ENCODE measurements at regions not wholly inside any gene's neighbourhood (a gene's known extent, or its start where the extent isn't known, plus 50 kb on each side); places are given as distances from the start of the nearest gene placed in this dataset.

GRCh38 chr10:6669269-6669859 lies 89.3 kb upstream of the PRKCQ start:
- no peak overlapping the region for H3K4me3 ChIP-seq (ENCODE audit: low read length)
- H3K4me1 ChIP-seq (ENCODE audit: control insufficient read depth, insufficient read depth, low read length), result peaks cover 3% of the 10 kb centered on the region
- no peaks in the 10 kb centered on the region for H3K9me3 ChIP-seq (replicated peaks; ENCODE audit: low read length)
- no peak overlapping the region for H3K9ac ChIP-seq (ENCODE audit: low read depth, low read length)
- peaks cover 18% of the 10 kb centered on the region for H3K27me3 ChIP-seq (ENCODE audit: control insufficient read depth, insufficient read depth, low read length)
- no peak overlapping the region for H3K4me2 ChIP-seq (ENCODE audit: low read length)
- no peaks in the 10 kb centered on the region for H3K36me3 ChIP-seq (ENCODE audit: insufficient read depth, low read length)

- Histone ChIP-seq H3K4me1 (ENCODE audit: control insufficient read depth, insufficient read depth, low read length) (peaks cover 3% of the 10 kb centered on the region), H3K9me3 (replicated peaks; ENCODE audit: low read length) (no peaks in the 10 kb centered on the region), H3K9ac (ENCODE audit: low read depth, low read length) (no peak overlapping the region), H3K4me2 (ENCODE audit: low read length) (no peak overlapping the region), H3K27me3 (ENCODE audit: control insufficient read depth, insufficient read depth, low read length) (peaks cover 14% of the 10 kb centered on the region), H3K4me3 (ENCODE audit: low read length) (no peak overlapping the region), H3K36me3 (ENCODE audit: insufficient read depth, low read length) (no peaks in the 10 kb centered on the region)
These were observed 87.7 kb upstream of the PRKCQ start for GRCh38 chr10:6667679-6668270.

GRCh38 chr10:6667150-6667549 lies 87.1 kb upstream of the PRKCQ start:
- H3K27me3 ChIP-seq (ENCODE audit: control insufficient read depth, insufficient read depth, low read length), result peaks cover 7% of the 10 kb centered on the region
- no peaks in the 10 kb centered on the region for H3K36me3 ChIP-seq (ENCODE audit: insufficient read depth, low read length)
- peaks cover 3% of the 10 kb centered on the region for H3K4me1 ChIP-seq (ENCODE audit: control insufficient read depth, insufficient read depth, low read length)
- no peak overlapping the region for H3K9ac ChIP-seq (ENCODE audit: low read depth, low read length)
- H3K9me3 ChIP-seq (replicated peaks; ENCODE audit: low read length), result no peaks in the 10 kb centered on the region
- H3K4me3 ChIP-seq (ENCODE audit: low read length), result no peak overlapping the region
- H3K4me2 ChIP-seq (ENCODE audit: low read length), result no peak overlapping the region

- no peak overlapping the region for H3K4me3 ChIP-seq (ENCODE audit: low read length)
- no peak overlapping the region for H3K4me2 ChIP-seq (ENCODE audit: low read length)
- H3K9me3 ChIP-seq (replicated peaks; ENCODE audit: low read length), result no peaks in the 10 kb centered on the region
These were observed 85.8 kb upstream of the PRKCQ start for GRCh38 chr10:6665847-6666246.

GRCh38 chr10:6660460-6660859 lies 80.4 kb upstream of the PRKCQ start:
- no peaks in the 10 kb centered on the region for H3K9me3 ChIP-seq (replicated peaks; ENCODE audit: low read length)
- no peak overlapping the region for H3K4me2 ChIP-seq (ENCODE audit: low read length)
- peaks cover 10% of the 10 kb centered on the region for H3K27me3 ChIP-seq (ENCODE audit: control insufficient read depth, insufficient read depth, low read length)
- H3K36me3 ChIP-seq (ENCODE audit: insufficient read depth, low read length), result no peaks in the 10 kb centered on the region
- no peak overlapping the region for H3K4me3 ChIP-seq (ENCODE audit: low read length)
- H3K4me1 ChIP-seq (ENCODE audit: control insufficient read depth, insufficient read depth, low read length), result no peaks in the 10 kb centered on the region
- no peak overlapping the region for H3K9ac ChIP-seq (ENCODE audit: low read depth, low read length)

More at GRCh38 chr10:6665847-6666246, 85.8 kb upstream of the PRKCQ start:
- H3K27me3 ChIP-seq (ENCODE audit: control insufficient read depth, insufficient read depth, low read length), result peaks cover 5% of the 10 kb centered on the region
- H3K4me1 ChIP-seq (ENCODE audit: control insufficient read depth, insufficient read depth, low read length), result no peaks in the 10 kb centered on the region
- no peak overlapping the region for H3K9ac ChIP-seq (ENCODE audit: low read depth, low read length)
- H3K36me3 ChIP-seq (ENCODE audit: insufficient read depth, low read length), result no peaks in the 10 kb centered on the region

- Histone ChIP-seq H3K4me2 (ENCODE audit: low read length) (no peak overlapping the region), H3K27me3 (ENCODE audit: control insufficient read depth, insufficient read depth, low read length) (peaks cover 10% of the 10 kb centered on the region), H3K4me1 (ENCODE audit: control insufficient read depth, insufficient read depth, low read length) (no peaks in the 10 kb centered on the region), H3K9me3 (replicated peaks; ENCODE audit: low read length) (no peaks in the 10 kb centered on the region), H3K9ac (ENCODE audit: low read depth, low read length) (no peak overlapping the region), H3K4me3 (ENCODE audit: low read length) (no peak overlapping the region), H3K36me3 (ENCODE audit: insufficient read depth, low read length) (no peaks in the 10 kb centered on the region)
These were observed 79.4 kb upstream of the PRKCQ start for GRCh38 chr10:6659451-6659850.

- Histone ChIP-seq H3K4me1 (ENCODE audit: control insufficient read depth, insufficient read depth, low read length) (no peaks in the 10 kb centered on the region), H3K4me2 (ENCODE audit: low read length) (no peak overlapping the region), H3K9me3 (replicated peaks; ENCODE audit: low read length) (no peaks in the 10 kb centered on the region), H3K9ac (ENCODE audit: low read depth, low read length) (no peak overlapping the region), H3K36me3 (ENCODE audit: insufficient read depth, low read length) (no peaks in the 10 kb centered on the region), H3K27me3 (ENCODE audit: control insufficient read depth, insufficient read depth, low read length) (peaks cover 10% of the 10 kb centered on the region), H3K4me3 (ENCODE audit: low read length) (no peak overlapping the region)
These were observed 77.6 kb upstream of the PRKCQ start for GRCh38 chr10:6657669-6658068.

- Histone ChIP-seq H3K9ac (ENCODE audit: low read depth, low read length) (no peak overlapping the region), H3K4me1 (ENCODE audit: control insufficient read depth, insufficient read depth, low read length) (no peaks in the 10 kb centered on the region), H3K4me3 (ENCODE audit: low read length) (no peak overlapping the region), H3K36me3 (ENCODE audit: insufficient read depth, low read length) (no peaks in the 10 kb centered on the region), H3K4me2 (ENCODE audit: low read length) (no peak overlapping the region), H3K9me3 (replicated peaks; ENCODE audit: low read length) (no peaks in the 10 kb centered on the region), H3K27me3 (ENCODE audit: control insufficient read depth, insufficient read depth, low read length) (peaks cover 10% of the 10 kb centered on the region)
These were observed 77.1 kb upstream of the PRKCQ start for GRCh38 chr10:6657196-6657595.

- Histone ChIP-seq H3K9me3 (replicated peaks; ENCODE audit: low read length) (no peaks in the 10 kb centered on the region), H3K27me3 (ENCODE audit: control insufficient read depth, insufficient read depth, low read length) (peaks cover 13% of the 10 kb centered on the region), H3K36me3 (ENCODE audit: insufficient read depth, low read length) (no peaks in the 10 kb centered on the region), H3K4me2 (ENCODE audit: low read length) (no peak overlapping the region), H3K4me3 (ENCODE audit: low read length) (no peak overlapping the region), H3K9ac (ENCODE audit: low read depth, low read length) (no peak overlapping the region), H3K4me1 (ENCODE audit: control insufficient read depth, insufficient read depth, low read length) (no peaks in the 10 kb centered on the region)
These were observed 74.5 kb upstream of the PRKCQ start for GRCh38 chr10:6654571-6654970.

- H3K4me1 ChIP-seq (ENCODE audit: control insufficient read depth, insufficient read depth, low read length), result no peaks in the 10 kb centered on the region
- no peak overlapping the region for H3K9ac ChIP-seq (ENCODE audit: low read depth, low read length)
- H3K36me3 ChIP-seq (ENCODE audit: insufficient read depth, low read length), result no peaks in the 10 kb centered on the region
- no peak overlapping the region for H3K4me2 ChIP-seq (ENCODE audit: low read length)
- H3K4me3 ChIP-seq (ENCODE audit: low read length), result no peak overlapping the region
- H3K27me3 ChIP-seq (ENCODE audit: control insufficient read depth, insufficient read depth, low read length), result peaks cover 7% of the 10 kb centered on the region
- H3K9me3 ChIP-seq (replicated peaks; ENCODE audit: low read length), result no peaks in the 10 kb centered on the region
These were observed 70.5 kb upstream of the PRKCQ start for GRCh38 chr10:6650586-6650985.

GRCh38 chr10:6649903-6650302 lies 69.8 kb upstream of the PRKCQ start:
- Histone ChIP-seq H3K9ac (ENCODE audit: low read depth, low read length) (no peak overlapping the region), H3K4me1 (ENCODE audit: control insufficient read depth, insufficient read depth, low read length) (no peaks in the 10 kb centered on the region), H3K4me3 (ENCODE audit: low read length) (no peak overlapping the region), H3K27me3 (ENCODE audit: control insufficient read depth, insufficient read depth, low read length) (peaks cover 7% of the 10 kb centered on the region), H3K9me3 (replicated peaks; ENCODE audit: low read length) (no peaks in the 10 kb centered on the region), H3K36me3 (ENCODE audit: insufficient read depth, low read length) (no peaks in the 10 kb centered on the region), H3K4me2 (ENCODE audit: low read length) (no peak overlapping the region)

All from skeletal muscle satellite cell (primary cell).